GM20000 (cell line): ENCODE measurements at regions not wholly inside any gene's neighbourhood (a gene's known extent, or its start where the extent isn't known, plus 50 kb on each side); places are given as distances from the start of the nearest gene placed in this dataset.

Source experiments
- DNase-seq: peaks from one replicate; pipeline ENCODE4 v3.0.0; 2012; ENCODE audit warnings: low spot score
- TF ChIP-seq, protein P1 (sequence below): IDR thresholded peaks from 2 replicates; pipeline ENCODE4 v1.5.1; 2012; ENCODE audit warnings: mild to moderate bottlenecking, control low read depth; ENCODE audit errors: extremely low read depth, missing control alignments

DNA sequence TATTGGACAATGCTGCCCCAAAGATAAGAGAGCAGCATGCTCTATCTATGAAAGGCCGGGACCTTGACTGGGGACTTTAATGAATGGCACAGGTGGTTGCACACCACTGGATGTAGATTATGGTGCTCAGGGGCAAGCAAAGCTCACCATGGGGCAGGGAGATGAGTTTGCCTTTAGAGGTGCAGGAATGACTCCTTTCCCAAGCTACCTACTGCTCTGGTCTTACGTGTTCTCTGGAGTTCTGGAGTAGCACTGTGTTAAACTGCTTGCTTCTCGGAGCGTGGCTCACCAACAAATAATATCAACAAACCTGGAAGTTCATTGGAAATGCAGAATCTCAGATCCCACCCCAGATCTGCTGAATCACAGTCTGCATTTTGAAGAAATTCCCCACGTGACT lies 445.3 kb downstream of the RPS24 start:
- DNase-seq: no peak
- TF ChIP-seq, protein P1, sequence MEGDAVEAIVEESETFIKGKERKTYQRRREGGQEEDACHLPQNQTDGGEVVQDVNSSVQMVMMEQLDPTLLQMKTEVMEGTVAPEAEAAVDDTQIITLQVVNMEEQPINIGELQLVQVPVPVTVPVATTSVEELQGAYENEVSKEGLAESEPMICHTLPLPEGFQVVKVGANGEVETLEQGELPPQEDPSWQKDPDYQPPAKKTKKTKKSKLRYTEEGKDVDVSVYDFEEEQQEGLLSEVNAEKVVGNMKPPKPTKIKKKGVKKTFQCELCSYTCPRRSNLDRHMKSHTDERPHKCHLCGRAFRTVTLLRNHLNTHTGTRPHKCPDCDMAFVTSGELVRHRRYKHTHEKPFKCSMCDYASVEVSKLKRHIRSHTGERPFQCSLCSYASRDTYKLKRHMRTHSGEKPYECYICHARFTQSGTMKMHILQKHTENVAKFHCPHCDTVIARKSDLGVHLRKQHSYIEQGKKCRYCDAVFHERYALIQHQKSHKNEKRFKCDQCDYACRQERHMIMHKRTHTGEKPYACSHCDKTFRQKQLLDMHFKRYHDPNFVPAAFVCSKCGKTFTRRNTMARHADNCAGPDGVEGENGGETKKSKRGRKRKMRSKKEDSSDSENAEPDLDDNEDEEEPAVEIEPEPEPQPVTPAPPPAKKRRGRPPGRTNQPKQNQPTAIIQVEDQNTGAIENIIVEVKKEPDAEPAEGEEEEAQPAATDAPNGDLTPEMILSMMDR: no peak

DNA sequence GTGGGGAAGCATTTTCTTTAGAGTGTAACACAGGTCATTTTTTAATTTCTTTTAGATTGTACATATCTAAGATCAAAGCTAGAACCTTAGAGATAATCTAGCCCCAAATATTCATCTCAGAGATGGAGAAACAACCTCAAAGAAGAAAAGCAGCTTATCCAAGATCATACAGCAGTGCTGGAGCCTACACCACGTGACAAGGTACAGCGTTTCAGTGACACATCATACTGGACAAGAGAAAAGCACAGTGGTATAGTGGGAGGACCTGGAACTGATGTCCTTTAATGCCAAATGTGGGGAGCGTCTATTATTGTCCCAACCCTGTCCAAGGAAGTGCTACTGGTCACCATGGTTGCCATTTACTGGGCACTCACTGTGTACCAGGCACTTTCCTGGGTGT lies 445.8 kb downstream of the RPS24 start:
- TF ChIP-seq, protein P1: no peak
- DNase-seq: no peak

DNA sequence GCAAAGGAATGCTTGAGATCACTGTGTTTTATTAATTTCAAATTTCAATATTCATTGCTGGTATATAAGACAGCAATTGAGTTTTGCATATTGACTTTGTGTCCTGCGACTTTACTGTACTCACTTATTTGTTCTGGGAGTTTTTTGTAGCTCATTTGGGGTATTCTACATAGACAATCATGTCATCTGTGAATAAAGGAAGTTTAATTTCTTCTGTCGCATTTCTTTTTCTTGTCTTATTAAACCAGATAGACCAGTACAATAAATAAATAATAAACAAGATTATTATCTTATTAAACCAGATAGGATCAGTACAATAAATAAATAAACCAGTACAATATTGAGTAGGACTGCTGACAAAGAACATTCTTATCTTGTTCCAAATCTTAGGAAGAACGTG lies 448.2 kb downstream of the RPS24 start:
- no peak for DNase-seq
- TF ChIP-seq, protein P1: no peak

DNA sequence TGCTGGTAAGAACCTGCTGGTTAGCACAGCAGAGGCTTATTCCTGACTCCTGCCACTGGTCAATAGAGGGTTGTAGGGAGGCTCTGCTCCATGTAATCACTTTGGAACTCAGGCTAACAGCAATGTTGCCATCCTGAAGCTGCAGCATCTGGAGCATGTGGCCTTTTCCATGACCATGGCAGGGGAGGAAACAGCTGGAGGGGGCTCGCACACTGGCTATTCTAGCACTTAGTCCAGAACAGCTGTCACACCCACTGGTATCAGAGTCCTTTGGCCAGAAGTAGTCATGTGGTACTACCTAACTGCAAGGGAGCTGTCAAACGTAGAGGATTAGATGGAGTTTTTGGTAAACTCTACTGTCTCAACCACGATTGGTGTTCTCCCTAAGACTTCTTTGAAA lies 450.0 kb downstream of the RPS24 start:
- no peak for DNase-seq

DNA sequence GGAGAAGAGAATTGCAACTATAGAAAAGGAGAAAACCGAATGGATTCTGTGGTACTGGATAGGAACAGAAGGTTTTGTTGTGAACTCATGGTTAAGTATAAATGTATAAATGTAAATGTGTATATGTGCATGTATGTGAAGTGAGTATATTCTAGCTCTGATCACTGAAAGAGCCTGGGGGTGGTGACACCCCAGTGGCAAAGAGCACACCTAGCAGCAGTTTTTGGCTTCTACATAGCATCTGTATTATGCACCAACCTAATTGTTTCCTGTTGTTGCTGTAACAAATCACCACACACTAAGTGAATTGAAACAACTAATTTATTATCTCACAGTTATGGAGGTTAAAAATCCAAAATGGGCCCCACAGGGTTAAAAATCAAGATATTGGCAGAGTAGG lies 455.4 kb downstream of the RPS24 start:
- no peak for DNase-seq
- TF ChIP-seq, protein P1: no peak

More for the DNA sequence above, 450.0 kb downstream of the RPS24 start:
- TF ChIP-seq, protein P1: no peak

DNA sequence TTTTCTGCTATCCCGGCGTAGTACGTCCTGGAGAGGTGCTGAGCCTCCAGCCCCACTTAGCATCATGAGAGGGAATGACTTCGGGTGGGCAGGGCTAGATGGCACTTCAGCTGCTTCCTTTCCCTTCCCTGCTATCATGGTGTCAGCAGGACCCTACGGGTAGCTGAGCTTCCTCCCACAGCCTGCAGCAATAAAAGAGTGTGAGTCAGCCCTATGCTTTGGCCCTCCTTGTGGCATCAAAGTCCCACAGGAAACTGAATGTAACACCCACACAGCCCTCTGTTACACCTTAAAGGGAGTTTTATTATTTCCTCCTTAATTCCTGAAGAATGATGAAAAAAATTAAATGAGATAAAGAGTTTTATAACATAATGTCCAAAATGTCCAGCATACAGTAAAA lies 458.1 kb downstream of the RPS24 start:
- no peak for DNase-seq
- TF ChIP-seq, protein P1: no peak

DNA sequence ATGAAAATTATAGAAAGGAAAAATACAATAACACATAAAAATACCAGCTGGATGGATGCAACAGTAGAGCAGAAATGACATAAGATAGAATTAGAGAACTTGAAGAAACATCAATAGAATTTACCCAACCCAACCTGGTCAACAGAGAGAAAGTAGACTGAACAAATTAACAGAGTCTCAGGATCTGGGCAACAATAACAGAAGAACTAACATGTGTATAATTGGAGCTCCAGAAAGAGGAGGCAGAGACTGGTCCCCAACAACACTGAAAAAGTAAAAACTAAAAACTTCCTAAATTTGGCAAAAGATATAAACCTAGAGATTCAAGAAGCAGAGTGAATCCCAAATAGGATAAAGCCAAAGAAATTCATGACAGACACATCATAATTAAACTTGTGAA lies 458.8 kb downstream of the RPS24 start:
- no peak for DNase-seq
- TF ChIP-seq, protein P1: no peak
